Endothelial cell of umbilical vein (primary cell): ENCODE measurements at regions not wholly inside any gene's neighbourhood (a gene's known extent, or its start where the extent isn't known, plus 50 kb on each side); places are given as distances from the start of the nearest gene placed in this dataset.

Experiments used
- BruUV-seq: library from RNA; stranded (reverse); fragments of 400-500 nt; replicated peaks from 2 replicates; lab custom pipeline; 2021; lab: Mats Ljungman, UMichigan
- CTCF ChIA-PET: fragments of 300-600, 350-600 bp; sonication (Branson Sonifier 250); formaldehyde crosslinking; loops from one replicate; lab custom pipeline; 2021; ENCODE audit warnings: antibody characterized with exemption, inconsistent platforms; lab: Charles Lee
- POLR2A ChIA-PET: fragments of 300-600, 350-600 bp; sonication (Branson Sonifier 250); formaldehyde crosslinking; loops from one replicate; lab custom pipeline; 2021; ENCODE audit warnings: antibody characterized with exemption, inconsistent platforms; lab: Charles Lee
- DNase-seq: peaks from one replicate; pipeline ENCODE4 v3.0.0-alpha.2; 2011; ENCODE audit warnings: low read depth, low spot score
- FAIRE-seq: peaks from 2 replicates; lab custom pipeline; 2011; peaks lifted over from hg19 to GRCh38; lab: Jason Lieb, UNC
- H2AFZ ChIP-seq: 2 replicates; pipeline ENCODE4 v1.6.0; 2012; ENCODE audit warnings: low read depth, low read length, control low read depth, inconsistent platforms
- H3K27ac ChIP-seq: 2 replicates; pipeline ENCODE4 v1.5.1; 2011; ENCODE audit warnings: low read depth, mild to moderate bottlenecking, control low read depth, low read length, moderate library complexity; ENCODE audit not compliant: insufficient read depth
- H3K27me3 ChIP-seq, 2 experiments: 2 replicates each; pipeline versions ENCODE4 v1.6.0 to v1.6.1; 2011; ENCODE audit warnings: low read length in 2 of 2, mixed read lengths in 1 of 2; ENCODE audit not compliant: control insufficient read depth in 2 of 2, insufficient read depth in 2 of 2
- H3K36me3 ChIP-seq, 2 experiments: 2 replicates in 1 of 2; 3 replicates in 1 of 2; pipeline ENCODE4 v1.5.1; 2011; ENCODE audit warnings: low read length in 2 of 2, mild to moderate bottlenecking in 1 of 2, moderate library complexity in 1 of 2; ENCODE audit not compliant: control insufficient read depth in 2 of 2, insufficient read depth in 2 of 2; ENCODE audit errors: extremely low read depth in 1 of 2
- H3K4me1 ChIP-seq: 3 replicates; pipeline ENCODE4 v1.5.1; 2011; ENCODE audit warnings: mild to moderate bottlenecking, low read length; ENCODE audit not compliant: control insufficient read depth, insufficient read depth; ENCODE audit errors: extremely low read depth
- H3K4me2 ChIP-seq: 2 replicates; pipeline ENCODE4 v1.6.1; 2011; ENCODE audit warnings: low read length, control low read depth, mixed read lengths; ENCODE audit not compliant: insufficient read depth
- H3K4me3 ChIP-seq, 3 experiments: fragments of 200-600 bp in 1 of 3; sonication (generic), shearing (Covaris generic) in 1 of 3; replicated peaks in 1 of 3; 2 replicates each; pipeline ENCODE4 v1.5.1; 2011 to 2016; ENCODE audit warnings: control low read depth in 3 of 3, low read length in 3 of 3, mild to moderate bottlenecking in 2 of 3, inconsistent platforms in 1 of 3, low read depth in 1 of 3, moderate library complexity in 1 of 3; ENCODE audit not compliant: insufficient read depth in 1 of 3
- H3K79me2 ChIP-seq: 2 replicates; pipeline ENCODE4 v1.6.0; 2012; ENCODE audit warnings: low read length, inconsistent platforms; ENCODE audit not compliant: control insufficient read depth, insufficient read depth
- H3K9ac ChIP-seq: replicated peaks from 2 replicates; pipeline ENCODE3; 2011; ENCODE audit warnings: low read length, control low read depth; ENCODE audit not compliant: insufficient read depth; ENCODE audit errors: extremely low read depth
- H3K9me1 ChIP-seq: replicated peaks from 3 replicates; pipeline ENCODE4 v1.6.0; 2011; ENCODE audit warnings: mild to moderate bottlenecking, low read length; ENCODE audit not compliant: control insufficient read depth, insufficient read depth; ENCODE audit errors: extremely low read depth
- H3K9me3 ChIP-seq: replicated peaks from 2 replicates; pipeline ENCODE4 v1.5.1; 2012; ENCODE audit warnings: low read length, inconsistent platforms; ENCODE audit not compliant: control insufficient read depth, insufficient read depth
- H4K20me1 ChIP-seq: replicated peaks from 2 replicates; pipeline ENCODE3; 2011; ENCODE audit warnings: mild to moderate bottlenecking, low read length; ENCODE audit not compliant: control insufficient read depth, insufficient read depth; ENCODE audit errors: extremely low read depth
- CTCF ChIP-seq, 2 donors: IDR thresholded peaks; 1 replicate in 1 of 2; 2 replicates in 1 of 2; pipeline ENCODE4 v1.5.1; 2011; ENCODE audit warnings: low read length in 2 of 2, mild to moderate bottlenecking in 2 of 2, moderate library complexity in 2 of 2, control low read depth in 1 of 2, inconsistent platforms in 1 of 2, low read depth in 1 of 2; ENCODE audit not compliant: insufficient read depth in 1 of 2; ENCODE audit errors: extremely low read depth in 1 of 2
- EZH2 ChIP-seq: IDR thresholded peaks from 2 replicates; pipeline ENCODE4 v1.6.1; 2012; ENCODE audit warnings: borderline replicate concordance, low read depth, mild to moderate bottlenecking, moderate library complexity, low read length, inconsistent platforms; ENCODE audit not compliant: severe bottlenecking
- FOS ChIP-seq: IDR thresholded peaks from 2 replicates; pipeline ENCODE4 v1.6.1; 2011; ENCODE audit warnings: mild to moderate bottlenecking, low read length, moderate library complexity, borderline replicate concordance; ENCODE audit not compliant: insufficient read depth
- GATA2 ChIP-seq: IDR thresholded peaks from 2 replicates; pipeline ENCODE4 v1.7.0; 2011; ENCODE audit warnings: low read depth, mild to moderate bottlenecking, moderate library complexity, mixed read lengths, low read length; ENCODE audit not compliant: insufficient read length, insufficient read depth
- JUN ChIP-seq: IDR thresholded peaks from 2 replicates; pipeline ENCODE4 v1.6.1; 2011; ENCODE audit warnings: borderline replicate concordance, low read depth; ENCODE audit not compliant: insufficient read length, insufficient read depth
- MAX ChIP-seq: IDR thresholded peaks from 2 replicates; pipeline ENCODE4 v1.6.1; 2011; ENCODE audit not compliant: insufficient read depth, insufficient read length
- MYC ChIP-seq: IDR thresholded peaks from one replicate; pipeline ENCODE4 v1.6.1; 2011; ENCODE audit warnings: mild to moderate bottlenecking, low read depth, low read length
- POLR2A ChIP-seq: IDR thresholded peaks from 2 replicates; pipeline ENCODE4 v1.6.1; 2012; ENCODE audit warnings: low read depth, mild to moderate bottlenecking, control low read depth, low read length
- POLR2AphosphoS5 ChIP-seq: IDR thresholded peaks from 2 replicates; pipeline ENCODE4 v1.6.1; 2012; ENCODE audit warnings: low read depth, mild to moderate bottlenecking, control low read depth, low read length, moderate library complexity; ENCODE audit not compliant: insufficient read depth
- dilution Hi-C: fragments of 300-500 bp; cut with MboI; formaldehyde crosslinking; loops from one replicate; pipeline ENCODE4 v1.15.0; 2019; ENCODE audit warnings: low sequenced_read_pairs; ENCODE audit not compliant: extremely low pct_ligation_motif_present
- intact Hi-C: fragments of 100-400 bp; cut with micrococcal nuclease; formaldehyde crosslinking; loops from one replicate; pipeline ENCODE4 v1.10.0; 2022

- Histone ChIP-seq H3K9me1 (no peaks in the 10 kb centered on the region), H3K4me3 (no peak overlapping the region), H3K36me3 (no peaks in the 10 kb centered on the region), H3K79me2 (no peaks in the 10 kb centered on the region), H3K27me3 (no peaks in the 10 kb centered on the region), H3K4me1 (no peaks in the 10 kb centered on the region), H4K20me1 (no peaks in the 10 kb centered on the region), H2AFZ (no peak overlapping the region), H3K9ac (no peak overlapping the region), H3K4me2 (no peak overlapping the region), H3K9me3 (no peaks in the 10 kb centered on the region), H3K27ac (no peak overlapping the region)
- FAIRE-seq (no peak), DNase-seq (no peak)
- intact Hi-C loops (no loop called here), dilution Hi-C loops (no loop called here)
- CTCF ChIA-PET, result interaction anchor here (1.0 to 1.2 kb wide), 2 partner anchors 9 to 10 kb away, joined by 3 to 8 read pairs; no protein-coding TSS in a partner anchor
- TF ChIP-seq JUN (no peak), POLR2A (no peak), CTCF (IDR thresholded peaks at IDR 0.05; ENCODE audit: extremely low read depth in 1 of 2, insufficient read depth in 1 of 2, low read depth in 1 of 2, low read length in 2 of 2) (no peak)
- BruUV-seq, result no TSS peak
- POLR2A ChIA-PET, result no interaction called here
Observed at GRCh38 chr17:77553459-77554066, 404.9 kb upstream of the TNRC6C start.

- no peak overlapping the region for H3K4me2 ChIP-seq
- no peak for FAIRE-seq
- intact Hi-C loops, result no loop called here
- H3K4me3 ChIP-seq, result no peak overlapping the region
- H3K4me1 ChIP-seq, result no peaks in the 10 kb centered on the region
- no peaks in the 10 kb centered on the region for H4K20me1 ChIP-seq
- no peaks in the 10 kb centered on the region for H3K79me2 ChIP-seq
- POLR2A ChIA-PET, result no interaction called here
- no peak for DNase-seq
- CTCF ChIA-PET, result no interaction called here
- no peak overlapping the region for H3K9ac ChIP-seq
- H3K9me3 ChIP-seq, result no peaks in the 10 kb centered on the region
- no TSS peak for BruUV-seq
- no peak overlapping the region for H3K27ac ChIP-seq
- no peaks in the 10 kb centered on the region for H3K36me3 ChIP-seq
- no peaks in the 10 kb centered on the region for H3K9me1 ChIP-seq
- H2AFZ ChIP-seq, result no peak overlapping the region
- no peak for TF ChIP-seq POLR2AphosphoS5
- no peak for TF ChIP-seq MAX
- no peak for TF ChIP-seq FOS
- TF ChIP-seq JUN, result no peak
- TF ChIP-seq POLR2A, result no peak
- TF ChIP-seq EZH2, result no peak
- no peak for TF ChIP-seq GATA2
- no peak for TF ChIP-seq CTCF (IDR thresholded peaks at IDR 0.05; ENCODE audit: extremely low read depth in 1 of 2, insufficient read depth in 1 of 2, low read depth in 1 of 2, low read length in 2 of 2)
- TF ChIP-seq MYC, result no peak
- dilution Hi-C loops, result no loop called here
- no peaks in the 10 kb centered on the region for H3K27me3 ChIP-seq
Observed at GRCh38 chr17:77555121-77555591, 403.3 kb upstream of the TNRC6C start.
